AG04450 (cell line): ENCODE measurements at regions not wholly inside any gene's neighbourhood (a gene's known extent, or its start where the extent isn't known, plus 50 kb on each side); places are given as distances from the start of the nearest gene placed in this dataset.

Source experiments
- CTCF ChIA-PET: fragments of 300-600, 350-600 bp; formaldehyde crosslinking; extraction: SDS; loops from one replicate; lab custom pipeline; 2022; ENCODE audit warnings: antibody characterized with exemption, inconsistent platforms; lab: Charles Lee
- POLR2A ChIA-PET: fragments of 350-600 bp; formaldehyde crosslinking; extraction: SDS; loops from one replicate; lab custom pipeline; 2021; ENCODE audit warnings: antibody characterized with exemption, inconsistent platforms; lab: Yijun Ruan, JAX
- DNase-seq: peaks from one replicate; pipeline ENCODE4 v3.0.0-alpha.2; 2011; ENCODE audit warnings: low read depth, low spot score
- H3K27ac ChIP-seq: one replicate; pipeline ENCODE4 v1.5.1; 2012; ENCODE audit warnings: low read depth, low read length, control low read depth
- H3K27me3 ChIP-seq: one replicate; pipeline ENCODE4 v1.6.0; 2012; ENCODE audit warnings: low read length; ENCODE audit not compliant: control insufficient read depth, insufficient read depth
- H3K4me3 ChIP-seq: 2 replicates; pipeline ENCODE4 v1.5.1; 2011; ENCODE audit warnings: mild to moderate bottlenecking, low read depth, low read length, control low read depth
- H3K9me3 ChIP-seq: 2 replicates; pipeline ENCODE4 v1.5.1; 2012; ENCODE audit warnings: low read length; ENCODE audit not compliant: control insufficient read depth, insufficient read depth
- CTCF ChIP-seq: IDR thresholded peaks from 2 replicates; pipeline ENCODE4 v1.5.1; 2011; ENCODE audit warnings: low read depth, low read length, control low read depth, inconsistent platforms

GRCh38 chr22:47369020-47369419 lies 606.6 kb downstream of the TBC1D22A start:
- CTCF ChIA-PET = no interaction called here
- no peaks in the 10 kb centered on the region; the same call in 1 of the 2 replicates for H3K9me3 ChIP-seq
- TF ChIP-seq CTCF = no peak
- peaks cover 2% of the 10 kb centered on the region for H3K27me3 ChIP-seq
- no peak overlapping the region for H3K27ac ChIP-seq
- no peak overlapping the region for H3K4me3 ChIP-seq
- no peak for DNase-seq
- POLR2A ChIA-PET = no interaction called here

- Histone ChIP-seq H3K9me3 (no peaks in the 10 kb centered on the region; the same call in 1 of the 2 replicates), H3K27ac (no peak overlapping the region), H3K4me3 (no peak overlapping the region), H3K27me3 (peaks cover 2% of the 10 kb centered on the region)
- ChIA-PET POLR2A (no interaction called here), CTCF (no interaction called here)
- no peak for TF ChIP-seq CTCF
- DNase-seq = no peak
Observed at GRCh38 chr22:47367993-47368945, 605.8 kb downstream of the TBC1D22A start.

GRCh38 chr22:47367107-47367690 lies 604.7 kb downstream of the TBC1D22A start:
- TF ChIP-seq CTCF = no peak
- CTCF ChIA-PET = no interaction called here

GRCh38 chr22:47366026-47366767 lies 603.7 kb downstream of the TBC1D22A start:
- no peak for DNase-seq
- TF ChIP-seq CTCF = no peak
- ChIA-PET POLR2A (no interaction called here), CTCF (no interaction called here)
- H3K27me3 ChIP-seq = peaks cover 2% of the 10 kb centered on the region
- H3K27ac ChIP-seq = no peak overlapping the region
- no peak overlapping the region for H3K4me3 ChIP-seq
- no peaks in the 10 kb centered on the region; the same call in 1 of the 2 replicates for H3K9me3 ChIP-seq

More at GRCh38 chr22:47367107-47367690, 604.7 kb downstream of the TBC1D22A start:
- POLR2A ChIA-PET = no interaction called here
- Histone ChIP-seq H3K9me3 (no peaks in the 10 kb centered on the region; the same call in 1 of the 2 replicates), H3K27me3 (peaks cover 2% of the 10 kb centered on the region), H3K27ac (no peak overlapping the region), H3K4me3 (no peak overlapping the region)
- no peak for DNase-seq
